Activated CD8-positive, alpha-beta T cell treated with anti-CD3 and anti-CD28 coated beads for 36 hours (primary cell): ENCODE measurements at regions not wholly inside any gene's neighbourhood (a gene's known extent, or its start where the extent isn't known, plus 50 kb on each side); places are given as distances from the start of the nearest gene placed in this dataset.

Experiments
- ATAC-seq: fragments of 200-7000 bp; cut with Tn5 transposase; one replicate; pipeline ENCODE4 v1.10.0; 2021; ENCODE audit warnings: mild to moderate bottlenecking, moderate library complexity
- CTCF ChIA-PET: fragments of 350-600 bp; sonication (Branson Sonifier 250); formaldehyde crosslinking; loops from one replicate; lab custom pipeline; 2021; ENCODE audit warnings: antibody characterized with exemption; lab: Charles Lee
- POLR2A ChIA-PET: fragments of 350-600 bp; sonication (Branson Sonifier 250); formaldehyde crosslinking; loops from one replicate; lab custom pipeline; 2021; ENCODE audit warnings: antibody characterized with exemption; lab: Charles Lee
- DNase-seq: peaks from one replicate; pipeline ENCODE4 v3.0.0-alpha.2; 2020
- H3K27ac Mint-ChIP-seq: one replicate; pipeline ENCODE4 v1.8.0; 2021; ENCODE audit warnings: mild to moderate bottlenecking, mixed read lengths
- H3K27me3 Mint-ChIP-seq: one replicate; pipeline ENCODE4 v1.8.0; 2021; ENCODE audit warnings: mixed read lengths
- H3K36me3 Mint-ChIP-seq: one replicate; pipeline ENCODE4 v1.8.0; 2021; ENCODE audit warnings: low read depth, mixed read lengths
- H3K4me1 Mint-ChIP-seq: one replicate; pipeline ENCODE4 v1.8.0; 2021; ENCODE audit warnings: low read depth, mixed read lengths
- H3K4me3 Mint-ChIP-seq: one replicate; pipeline ENCODE4 v1.8.0; 2021; ENCODE audit warnings: mild to moderate bottlenecking, moderate library complexity, mixed read lengths
- H3K9me3 Mint-ChIP-seq: one replicate; pipeline ENCODE4 v1.8.0; 2021; ENCODE audit warnings: mixed read lengths
- intact Hi-C: fragments of 100-400 bp; cut with micrococcal nuclease; formaldehyde crosslinking; loops from one replicate; pipeline ENCODE4 v1.10.0; 2022
- TF ChIP-seq, protein P1 (sequence below): fragments of 200-600 bp; IDR thresholded peaks from one replicate; pipeline ENCODE4 v1.8.0; 2022; ENCODE audit warnings: antibody characterized with exemption, mild to moderate bottlenecking

- DNase-seq (no peak), ATAC-seq (peak; percentile 27)
- H3K4me1 Mint-ChIP-seq, result peaks cover 5% of the 10 kb centered on the region
- no peak overlapping the region for H3K4me3 Mint-ChIP-seq
- intact Hi-C loops, result no loop called here
- H3K9me3 Mint-ChIP-seq, result no peaks in the 10 kb centered on the region
- no peaks in the 10 kb centered on the region for H3K36me3 Mint-ChIP-seq
- POLR2A ChIA-PET, result no interaction called here
- TF ChIP-seq, protein P1, sequence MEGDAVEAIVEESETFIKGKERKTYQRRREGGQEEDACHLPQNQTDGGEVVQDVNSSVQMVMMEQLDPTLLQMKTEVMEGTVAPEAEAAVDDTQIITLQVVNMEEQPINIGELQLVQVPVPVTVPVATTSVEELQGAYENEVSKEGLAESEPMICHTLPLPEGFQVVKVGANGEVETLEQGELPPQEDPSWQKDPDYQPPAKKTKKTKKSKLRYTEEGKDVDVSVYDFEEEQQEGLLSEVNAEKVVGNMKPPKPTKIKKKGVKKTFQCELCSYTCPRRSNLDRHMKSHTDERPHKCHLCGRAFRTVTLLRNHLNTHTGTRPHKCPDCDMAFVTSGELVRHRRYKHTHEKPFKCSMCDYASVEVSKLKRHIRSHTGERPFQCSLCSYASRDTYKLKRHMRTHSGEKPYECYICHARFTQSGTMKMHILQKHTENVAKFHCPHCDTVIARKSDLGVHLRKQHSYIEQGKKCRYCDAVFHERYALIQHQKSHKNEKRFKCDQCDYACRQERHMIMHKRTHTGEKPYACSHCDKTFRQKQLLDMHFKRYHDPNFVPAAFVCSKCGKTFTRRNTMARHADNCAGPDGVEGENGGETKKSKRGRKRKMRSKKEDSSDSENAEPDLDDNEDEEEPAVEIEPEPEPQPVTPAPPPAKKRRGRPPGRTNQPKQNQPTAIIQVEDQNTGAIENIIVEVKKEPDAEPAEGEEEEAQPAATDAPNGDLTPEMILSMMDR, result no peak
- CTCF ChIA-PET, result no interaction called here
- H3K27ac Mint-ChIP-seq, result peak overlapping the region; percentile 39
- H3K27me3 Mint-ChIP-seq, result peaks cover 3% of the 10 kb centered on the region
These were observed 893.7 kb downstream of the TFAP2A start for GRCh38 chr6:9521152-9521530.

DNA sequence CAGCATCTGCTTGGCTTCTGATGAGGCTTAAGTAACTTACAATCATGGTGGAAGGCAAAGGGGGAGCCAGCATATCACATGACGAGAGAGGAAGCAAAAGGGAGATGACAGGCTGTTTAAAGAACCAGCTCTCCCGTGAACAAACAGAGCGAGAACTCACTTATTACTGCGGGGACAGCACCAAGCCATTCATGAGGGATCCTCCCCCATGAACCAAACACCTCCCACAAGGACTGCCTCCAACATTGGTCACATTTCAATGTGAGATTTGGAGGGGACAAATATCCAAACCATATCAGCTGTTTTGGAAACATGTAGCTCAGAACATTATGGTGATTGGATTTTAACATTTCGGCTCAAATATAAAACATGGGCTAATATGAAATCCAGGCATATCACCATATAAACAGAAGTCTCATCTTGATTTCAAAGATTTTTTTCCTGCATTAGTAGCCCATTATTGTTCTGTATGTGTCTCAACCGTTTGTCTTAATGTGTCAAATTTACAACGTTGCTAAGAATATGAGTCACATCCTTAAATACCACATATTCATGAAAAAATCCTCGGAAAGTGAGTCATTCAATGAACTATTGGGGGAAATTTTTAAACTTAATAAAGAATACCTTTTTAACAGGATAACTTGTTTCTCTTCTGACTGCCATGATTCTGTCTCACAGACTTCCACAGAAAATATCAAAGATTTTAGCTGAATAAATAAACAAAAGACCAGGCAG is 894.3 kb downstream of the TFAP2A start:
- DNase-seq, result peak; percentile 0
- Mint-ChIP-seq H3K27ac (peak overlapping the region; percentile 39), H3K36me3 (no peaks in the 10 kb centered on the region)

GRCh38 chr6:9518431-9518830 is 896.4 kb downstream of the TFAP2A start:
- no peak for ATAC-seq

More for the DNA sequence above, 894.3 kb downstream of the TFAP2A start:
- TF ChIP-seq, protein P1, result no peak
- ChIA-PET POLR2A (no interaction called here), CTCF (no interaction called here)
- Mint-ChIP-seq H3K27me3 (peaks cover 3% of the 10 kb centered on the region), H3K4me1 (peaks cover 5% of the 10 kb centered on the region), H3K4me3 (no peak overlapping the region), H3K9me3 (no peaks in the 10 kb centered on the region)
- intact Hi-C loops, result no loop called here
- peak; percentile 42 for ATAC-seq

GRCh38 chr6:9517806-9518205 is 897.1 kb downstream of the TFAP2A start:
- Mint-ChIP-seq H3K36me3 (no peaks in the 10 kb centered on the region), H3K27ac (no peak overlapping the region), H3K4me3 (no peak overlapping the region), H3K9me3 (peaks cover 1% of the 10 kb centered on the region), H3K4me1 (peaks cover 5% of the 10 kb centered on the region), H3K27me3 (peaks cover 3% of the 10 kb centered on the region)
- TF ChIP-seq, protein P1, result no peak
- intact Hi-C loops, result no loop called here
- DNase-seq (no peak), ATAC-seq (no peak)
- ChIA-PET CTCF (no interaction called here), POLR2A (no interaction called here)

More at GRCh38 chr6:9518431-9518830, 896.4 kb downstream of the TFAP2A start:
- no peak for DNase-seq
- ChIA-PET CTCF (no interaction called here), POLR2A (no interaction called here)
- Mint-ChIP-seq H3K36me3 (no peaks in the 10 kb centered on the region), H3K9me3 (no peaks in the 10 kb centered on the region), H3K4me1 (peaks cover 5% of the 10 kb centered on the region), H3K4me3 (no peak overlapping the region), H3K27ac (no peak overlapping the region), H3K27me3 (peaks cover 3% of the 10 kb centered on the region)
- TF ChIP-seq, protein P1, result no peak
- intact Hi-C loops, result no loop called here
